ENCODE measurements at regions not wholly inside any gene's neighbourhood (a gene's known extent, or its start where the extent isn't known, plus 50 kb on each side); places are given as distances from the start of the nearest gene placed in this dataset.

DNA sequence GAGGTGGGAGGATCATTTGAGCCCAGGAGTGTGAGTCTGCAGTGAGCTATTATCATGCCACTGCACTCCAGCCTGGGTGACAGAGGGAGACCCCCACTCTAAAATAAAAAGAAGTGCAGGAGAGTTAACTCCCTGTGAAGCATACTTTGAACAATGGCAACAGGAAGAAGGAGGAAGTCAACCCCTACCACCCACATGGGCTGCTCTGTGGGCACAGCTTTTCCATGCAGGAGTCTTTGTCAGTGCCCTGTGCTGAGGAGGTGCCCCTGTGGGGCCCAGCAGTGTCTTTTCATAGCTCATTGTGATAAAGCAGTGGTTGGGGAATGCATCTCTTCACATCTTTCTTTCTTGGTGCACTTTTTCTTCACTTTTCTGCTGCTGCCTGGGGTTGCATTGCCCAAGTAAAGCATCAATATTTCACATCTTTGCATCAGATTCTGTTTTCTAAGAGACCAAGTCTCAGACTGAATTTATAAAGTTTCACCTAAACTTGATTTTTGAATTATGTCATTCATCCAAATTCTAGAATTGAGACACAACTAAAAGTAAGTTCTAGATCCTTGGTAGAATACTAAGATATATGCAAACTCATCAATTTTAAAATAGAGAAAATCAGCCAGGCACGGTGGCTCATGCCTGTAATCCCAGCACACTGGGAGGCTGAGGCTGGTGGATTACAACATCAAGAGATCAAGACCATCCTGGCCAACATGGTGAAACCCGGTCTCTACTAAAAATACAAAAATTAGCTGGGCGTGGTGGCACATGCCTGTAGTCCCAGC lies 316.6 kb downstream of the DNAH5 start:
- no peak overlapping the region for H3K27ac ChIP-seq (ENCODE audit: low read depth, low read length)
- no peak overlapping the region for H4K8ac ChIP-seq (ENCODE audit: extremely low read depth, insufficient read depth, low read length)
- CTCF ChIA-PET (ENCODE audit: partially characterized antibody), result no interaction called here
- no peak overlapping the region for H3K9ac ChIP-seq (replicated peaks in 1 of 4; ENCODE audit: extremely low read depth in 1 of 4, low read depth in 3 of 4, low read length in 3 of 4)
- TF ChIP-seq JUND (IDR thresholded peaks at IDR 0.05; ENCODE audit: low read length) (no peak), BCL11A (IDR thresholded peaks at IDR 0.05; ENCODE audit: low read depth in 2 of 2, low read length in 2 of 2) (no peak), PHF8 (conservative IDR thresholded peaks at IDR 0.05; ENCODE audit: low read depth, low read length) (no peak), SIX5 (IDR thresholded peaks at IDR 0.05; ENCODE audit: low read depth, low read length) (no peak), NRF1 (IDR thresholded peaks at IDR 0.05; ENCODE audit: low read depth, low read length) (no peak), HDAC6 (IDR thresholded peaks at IDR 0.05; ENCODE audit: low read depth, low read length) (no peak), RXRA (IDR thresholded peaks at IDR 0.05; ENCODE audit: insufficient read depth, low read depth, low read length) (no peak), FOSL1 (IDR thresholded peaks at IDR 0.05; ENCODE audit: insufficient read depth, low read depth, low read length) (no peak), EP300 (IDR thresholded peaks at IDR 0.05; ENCODE audit: borderline replicate concordance in 1 of 2, low read depth in 2 of 2, low read length in 2 of 2) (no peak), POLR2AphosphoS5 (IDR thresholded peaks at IDR 0.05; ENCODE audit: low read depth, low read length) (no peak), YY1 (IDR thresholded peaks at IDR 0.05; ENCODE audit: low read depth, low read length) (no peak)
- H3K36me3 ChIP-seq (ENCODE audit: control insufficient read depth in 2 of 4, insufficient read depth in 4 of 4, low read length in 3 of 4), result no peaks in the 10 kb centered on the region
- POLR2A ChIA-PET (ENCODE audit: partially characterized antibody), result no interaction called here
- no peaks in the 10 kb centered on the region for H3K79me2 ChIP-seq (ENCODE audit: control insufficient read depth in 1 of 2, insufficient read depth in 2 of 2, low read length in 2 of 2)
- H3K4me3 ChIP-seq (ENCODE audit: extremely low read depth in 1 of 4, insufficient read depth in 2 of 4, low read depth in 3 of 4, low read length in 4 of 4), result no peak overlapping the region
- no peak overlapping the region for H2BK20ac ChIP-seq (ENCODE audit: low read length)
- no peaks in the 10 kb centered on the region for H4K20me1 ChIP-seq (replicated peaks in 1 of 2; ENCODE audit: control insufficient read depth in 1 of 2, insufficient read depth in 2 of 2, low read length in 2 of 2)
- no peak overlapping the region for H4K5ac ChIP-seq (ENCODE audit: insufficient read length, low read depth, low read length)
- no peaks in the 10 kb centered on the region for H3K4me1 ChIP-seq (replicated peaks in 1 of 4; ENCODE audit: control insufficient read depth in 3 of 4, insufficient read depth in 4 of 4, low read length in 3 of 4)
- no peaks in the 10 kb centered on the region; the same call in 1 of the 2 replicates for H3K23me2 ChIP-seq (ENCODE audit: low read depth, low read length)
- H2BK5ac ChIP-seq (ENCODE audit: low read depth, low read length), result no peak overlapping the region
- H3K4ac ChIP-seq (replicated peaks; ENCODE audit: insufficient read length, low read depth, low read length), result no peak overlapping the region
- H3K79me1 ChIP-seq (ENCODE audit: low read depth, low read length), result no peaks in the 10 kb centered on the region
- H3K18ac ChIP-seq (ENCODE audit: extremely low read depth, low read length), result no peak overlapping the region
- no peak overlapping the region for H2BK120ac ChIP-seq (replicated peaks; ENCODE audit: low read depth, low read length)
- H3K9me3 ChIP-seq (ENCODE audit: insufficient read depth in 2 of 2, low read depth in 1 of 2, low read length in 1 of 2), result no peaks in the 10 kb centered on the region
- no peak overlapping the region for H3K56ac ChIP-seq (replicated peaks; ENCODE audit: insufficient read length, low read depth, low read length)
- H3K14ac ChIP-seq (ENCODE audit: insufficient read length), result no peak overlapping the region
- H3K23ac ChIP-seq (ENCODE audit: insufficient read length), result no peak overlapping the region
- H3K4me2 ChIP-seq (ENCODE audit: insufficient read depth in 1 of 2, low read depth in 2 of 2, low read length in 2 of 2), result no peak overlapping the region
- H4K91ac ChIP-seq (replicated peaks; ENCODE audit: insufficient read length, low read length), result no peak overlapping the region
- no peak overlapping the region for H2BK12ac ChIP-seq (ENCODE audit: low read depth, low read length)
- no peaks in the 10 kb centered on the region for H3K27me3 ChIP-seq (replicated peaks in 1 of 4; ENCODE audit: control insufficient read depth in 3 of 4, extremely low read depth in 1 of 4, insufficient read depth in 3 of 4, low read length in 3 of 4)
- WGBS, 2 experiments (ENCODE audit: extremely low coverage in 1 of 2, insufficient coverage in 1 of 2, insufficient read length in 1 of 2, insufficient replicate concordance in 2 of 2, low coverage in 1 of 2, low lambda C conversion rate in 2 of 2, missing lambda C conversion rate in 1 of 2), result 50% methylated on average over 2 of the region's 3 CpGs; no CpG with 5 or more reads in 1 of the 2 experiments
- no peak overlapping the region for H2BK15ac ChIP-seq (ENCODE audit: low read length)
- FAIRE-seq, result no peak
- no peak overlapping the region for H2AK5ac ChIP-seq (ENCODE audit: low read depth, low read length)
- H2AFZ ChIP-seq (ENCODE audit: low read length), result no peak overlapping the region
- no peak for DNase-seq (ENCODE audit: low read depth in 1 of 2, low spot score in 2 of 2)

Data from H1 (cell line).